ENCODE measurements at regions not wholly inside any gene's neighbourhood (a gene's known extent, or its start where the extent isn't known, plus 50 kb on each side); places are given as distances from the start of the nearest gene placed in this dataset.
"Not testable (repeated sequence)": the region's sequence is repeated elsewhere in the genome, so short reads cannot be mapped to it uniquely, and the experiment has no call there.

DNA sequence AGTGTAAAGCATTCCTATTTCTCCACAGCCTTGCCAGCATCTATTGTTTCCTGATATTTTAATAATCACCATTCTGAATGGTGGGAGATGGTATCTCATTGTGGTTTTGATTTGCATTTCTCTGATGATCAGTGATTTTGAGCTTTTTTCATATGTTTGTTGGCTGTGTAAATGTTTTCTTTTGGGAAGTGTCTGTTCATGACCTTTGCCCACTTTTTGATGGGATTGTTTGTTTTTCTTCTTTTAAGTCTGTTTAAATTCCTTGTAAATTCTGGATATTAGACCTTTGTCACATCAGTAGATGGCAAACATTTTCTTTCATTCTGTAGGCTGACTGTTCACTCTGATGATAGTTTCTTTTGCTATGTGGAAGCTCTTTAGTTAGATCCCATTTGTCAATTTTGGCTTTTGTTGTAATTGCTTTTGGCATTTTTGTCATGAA, 461.5 kb upstream of the GCFC2 start:
- DNase-seq: not testable (repeated sequence)

DNA sequence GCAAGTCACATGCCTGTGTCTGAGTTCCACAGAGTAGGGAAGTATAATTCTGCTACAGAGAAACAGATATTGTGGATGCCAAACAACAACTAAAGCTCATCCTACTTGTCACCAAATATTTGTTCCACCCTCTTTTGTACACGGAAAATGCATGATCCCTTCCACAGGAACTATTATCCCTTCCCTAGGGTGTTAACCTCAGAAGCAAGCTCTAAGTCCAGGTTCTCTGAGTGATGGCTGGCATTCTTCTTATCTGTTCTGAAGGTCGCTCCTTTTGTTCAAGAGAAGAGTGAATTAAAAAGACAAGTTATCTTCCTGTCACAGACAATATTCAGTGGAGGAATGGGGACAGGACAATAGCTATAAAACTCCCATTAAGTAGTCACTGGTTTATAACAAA, 460.1 kb upstream of the GCFC2 start:
- no peak for DNase-seq

DNA sequence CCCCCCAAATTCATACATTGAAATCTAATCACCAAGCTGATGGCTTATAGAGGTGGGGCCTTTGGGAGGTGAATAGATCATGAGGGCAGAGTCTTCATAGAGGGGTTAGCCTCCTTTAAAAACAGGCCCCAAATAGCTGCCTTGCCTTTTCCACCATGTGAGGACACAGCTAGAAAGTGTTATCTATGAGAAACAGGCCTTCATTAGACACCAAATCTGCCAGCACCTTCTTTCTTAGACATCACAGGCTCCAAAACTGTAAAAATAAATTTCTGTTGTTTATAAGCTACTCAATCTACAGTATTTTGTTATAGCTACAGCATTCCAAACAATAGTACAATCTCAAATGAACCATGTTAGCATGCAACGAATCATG, 459.3 kb upstream of the GCFC2 start:
- DNase-seq: no peak

DNA sequence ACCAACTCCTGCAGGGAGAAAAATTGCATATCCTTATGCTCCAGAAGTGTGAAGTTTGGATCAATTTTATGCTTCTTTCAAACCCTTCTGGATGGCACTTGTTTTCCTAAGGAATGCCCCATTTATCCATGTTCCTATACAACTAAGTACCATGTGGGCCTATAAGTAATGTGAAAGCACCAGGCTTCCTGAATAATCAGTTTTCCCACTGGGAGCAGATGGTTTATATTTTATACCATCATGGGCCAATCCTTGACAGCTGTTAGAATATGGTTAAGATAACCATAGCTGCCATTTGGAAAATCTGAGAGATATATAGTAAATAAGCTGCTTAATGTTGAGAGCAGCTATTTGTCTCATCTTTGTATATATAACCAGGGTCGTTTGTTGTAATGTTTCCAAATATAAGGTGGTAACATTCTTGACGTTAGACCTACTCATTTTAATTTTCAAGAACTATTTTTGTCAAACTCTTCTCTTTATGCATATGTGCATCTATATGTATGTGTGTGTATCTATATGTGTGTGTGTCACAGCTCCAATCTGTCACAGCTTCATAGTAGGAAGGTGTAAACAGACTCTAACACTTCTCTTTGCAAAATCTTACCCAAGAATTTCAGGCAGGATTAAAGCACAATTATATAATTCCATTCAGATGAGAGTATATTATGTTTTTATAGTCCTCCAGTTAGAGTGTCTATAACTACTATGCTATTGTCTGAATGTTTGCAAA, 458.7 kb upstream of the GCFC2 start:
- no peak for DNase-seq

DNA sequence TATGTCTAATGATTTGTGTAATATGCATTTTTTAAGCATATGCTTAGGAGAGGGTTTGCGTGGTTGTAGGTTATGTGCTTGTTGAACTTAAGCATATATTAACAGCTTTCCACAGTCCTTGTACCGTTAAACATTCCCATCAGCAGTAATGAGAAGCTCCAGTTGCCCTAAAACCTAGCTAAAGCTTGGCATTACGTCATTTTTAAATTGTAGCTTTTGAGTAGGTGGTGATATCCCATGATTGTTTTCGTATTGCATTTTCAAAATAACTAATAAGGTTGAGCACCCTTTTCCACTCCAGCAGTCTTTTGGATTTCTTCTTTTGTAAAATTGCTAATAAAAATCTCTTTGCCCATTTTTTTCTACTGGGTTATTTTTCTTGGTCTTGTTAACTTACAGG, 453.1 kb upstream of the GCFC2 start:
- DNase-seq: no peak

DNA sequence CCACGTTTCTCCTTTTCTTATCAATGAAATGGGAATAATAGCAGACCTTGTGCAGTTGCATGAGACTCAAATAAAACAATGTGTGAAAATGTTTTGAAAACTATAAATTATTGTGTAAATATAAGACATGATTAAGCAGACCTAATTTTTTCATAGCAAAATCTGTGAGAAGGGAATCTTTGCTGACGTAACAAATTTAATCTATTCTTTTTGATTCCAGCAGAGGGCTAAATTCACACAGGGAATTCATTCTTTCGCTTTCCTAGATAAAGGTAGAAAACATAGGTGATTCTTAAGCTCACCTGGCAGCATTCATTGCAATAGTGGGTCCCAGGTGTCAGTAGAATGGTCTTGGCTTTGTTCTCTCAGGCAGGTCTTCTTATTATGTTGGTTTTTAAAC, 450.0 kb upstream of the GCFC2 start:
- DNase-seq: no peak

DNA sequence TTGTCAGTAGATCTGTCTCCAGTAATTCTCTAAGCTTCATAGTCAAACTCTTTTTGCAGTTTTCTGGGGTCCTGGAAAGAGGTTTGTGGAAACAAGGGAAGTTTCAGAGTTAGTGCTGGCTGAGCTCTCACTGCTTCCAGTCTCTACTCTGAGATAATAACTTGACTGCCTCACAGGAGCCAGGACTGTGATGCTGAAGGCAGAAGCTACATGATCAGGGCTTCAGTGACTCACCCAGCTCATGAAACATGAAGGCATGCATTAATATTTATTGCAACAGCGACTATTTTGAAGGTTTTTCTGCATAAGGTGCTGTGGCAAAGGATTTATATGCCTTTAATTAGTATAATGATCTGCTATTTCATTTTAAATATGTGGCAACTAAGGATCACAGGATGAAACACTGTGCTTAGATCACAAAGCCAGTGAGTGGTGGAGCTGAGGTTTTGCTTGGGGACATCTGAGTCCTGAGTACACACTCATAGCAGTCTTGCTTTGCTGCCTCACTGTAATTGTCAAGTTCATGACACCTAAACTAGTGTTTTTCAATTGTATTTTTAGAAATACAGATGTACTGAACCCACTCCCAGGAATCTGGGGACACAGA, 448.4 kb upstream of the GCFC2 start:
- no peak for DNase-seq

DNA sequence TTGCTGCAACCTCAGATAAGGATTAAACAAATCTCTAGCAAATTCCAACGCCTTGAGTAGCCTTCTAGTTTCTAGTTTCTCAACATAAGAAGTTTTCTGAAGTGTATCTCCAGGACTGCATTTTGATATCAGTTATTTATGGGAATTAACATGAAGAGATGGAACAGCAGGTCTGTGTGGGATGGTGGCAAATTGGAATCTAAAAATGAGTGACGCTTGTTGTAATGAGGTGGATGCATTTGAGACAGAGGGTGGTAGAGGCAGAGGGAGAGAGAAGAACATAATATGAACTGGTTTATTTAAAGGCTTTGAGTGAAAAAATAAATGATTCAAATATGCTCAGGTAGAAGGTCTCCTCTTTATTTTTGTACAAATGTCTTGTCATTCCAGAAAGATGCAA, 446.8 kb upstream of the GCFC2 start:
- no peak for DNase-seq

DNA sequence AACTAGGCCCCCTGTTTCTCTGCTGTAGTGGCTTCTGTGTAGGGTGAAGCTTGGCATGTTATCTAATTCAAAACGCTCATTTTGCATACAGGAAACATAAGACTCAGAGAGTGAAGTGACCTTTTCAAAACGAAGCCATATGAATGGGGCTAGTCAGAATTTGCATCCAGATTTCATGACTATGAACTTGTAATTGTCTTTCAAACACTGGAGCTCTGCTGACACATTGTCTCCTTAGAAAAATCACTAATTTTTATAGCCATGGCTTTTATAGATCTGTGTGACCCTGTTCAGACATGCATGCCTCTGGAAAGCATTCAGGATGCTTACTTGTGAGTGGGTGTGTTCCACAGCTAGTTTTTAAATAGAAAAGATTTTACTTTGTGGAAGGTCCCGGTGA, 444.3 kb upstream of the GCFC2 start:
- no peak for DNase-seq

DNA sequence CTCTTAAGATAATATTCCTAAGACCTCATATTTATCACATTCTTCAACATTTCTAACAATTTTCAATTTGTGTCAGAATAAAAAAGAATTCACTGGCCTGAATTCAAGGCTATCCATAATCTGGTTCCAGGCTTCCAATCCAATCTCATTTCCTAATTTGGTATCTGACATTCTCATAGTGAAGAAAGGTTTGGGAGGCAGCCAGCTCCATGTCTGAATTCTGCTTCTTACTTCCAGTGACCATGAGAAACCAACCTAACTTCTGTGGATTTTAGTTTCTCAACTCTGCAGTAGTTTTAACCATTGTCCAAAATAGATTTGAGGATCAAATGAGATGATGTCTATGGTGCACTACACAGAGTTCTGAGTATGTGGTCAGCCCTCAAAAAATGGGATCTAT, 439.1 kb upstream of the GCFC2 start:
- DNase-seq: no peak

DNA sequence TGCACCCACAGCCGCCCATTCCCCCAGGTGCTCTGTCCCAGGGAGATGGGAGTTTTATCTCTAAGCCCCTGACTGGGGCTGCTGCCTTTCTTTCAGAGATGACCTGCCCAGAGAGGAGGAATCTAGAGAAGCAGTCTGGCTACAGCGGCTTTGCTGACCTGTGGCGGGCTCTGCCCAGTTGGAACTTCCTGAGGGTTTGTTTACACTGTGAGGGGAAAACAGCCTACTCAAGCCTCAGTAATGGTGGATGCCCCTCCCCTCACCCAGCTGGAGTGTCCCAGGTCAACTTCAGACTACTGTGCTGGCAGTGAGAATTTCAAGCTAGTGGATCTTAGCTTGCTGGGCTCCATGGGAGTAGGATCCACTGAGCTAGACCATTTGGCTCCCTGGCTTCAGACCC, 428.6 kb upstream of the GCFC2 start:
- not testable (repeated sequence) for DNase-seq

DNA sequence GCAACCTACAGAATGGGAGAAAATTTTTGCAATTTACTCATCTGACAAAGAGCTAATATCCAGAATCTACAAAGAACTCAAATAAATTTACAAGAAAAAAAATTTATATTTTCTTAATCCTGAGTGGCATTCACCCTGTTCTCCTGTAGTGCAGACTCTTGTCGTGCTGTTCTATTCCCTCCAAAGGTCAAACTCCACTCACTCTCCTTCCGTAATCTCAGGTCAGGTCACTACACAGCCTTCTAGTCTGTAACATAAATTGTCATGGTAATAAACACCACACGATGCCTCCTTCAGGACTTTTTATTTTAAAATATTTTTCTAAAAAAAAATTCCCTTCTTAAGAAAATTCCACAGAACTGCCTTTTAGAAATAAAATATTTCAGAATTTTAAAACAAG, 417.9 kb upstream of the GCFC2 start:
- DNase-seq: no peak

DNA sequence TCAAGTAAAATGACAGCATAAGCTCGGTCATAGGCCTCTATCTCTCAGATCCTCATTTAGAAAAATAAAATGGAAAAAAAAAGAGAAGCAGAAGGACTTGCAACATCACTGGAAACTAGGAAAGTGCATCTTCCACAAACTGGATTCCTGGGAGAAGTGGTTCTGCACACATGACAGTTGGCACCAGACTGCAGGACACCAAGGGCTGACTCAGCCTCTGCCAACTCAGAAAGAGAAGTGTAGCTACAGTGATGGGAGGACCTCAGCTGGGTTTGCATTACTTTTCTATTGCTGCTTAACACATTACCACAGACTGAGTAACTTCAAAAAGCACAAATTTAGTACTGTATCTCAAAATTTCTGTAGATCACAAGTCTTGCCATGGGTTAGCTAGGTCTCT, 409.5 kb upstream of the GCFC2 start:
- no peak for DNase-seq

DNA sequence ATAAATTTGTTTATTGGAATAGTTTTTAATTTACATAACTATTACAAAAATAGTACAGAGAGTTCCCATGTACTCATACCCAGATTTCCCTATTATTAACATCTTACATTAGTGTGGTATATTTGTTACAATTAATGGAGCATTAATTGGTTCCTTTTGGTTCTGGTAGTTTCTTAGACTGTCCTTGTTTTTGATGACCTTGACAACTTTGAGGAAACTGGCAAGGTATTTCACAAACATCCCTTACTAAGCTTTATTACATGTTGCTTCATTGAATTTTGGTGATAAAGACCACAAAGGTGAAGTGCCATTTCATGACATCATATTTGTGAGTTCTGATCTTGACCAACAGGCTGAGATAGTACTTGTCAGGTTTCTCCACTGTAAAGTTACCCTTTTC, 379.0 kb upstream of the GCFC2 start:
- no peak for DNase-seq

DNA sequence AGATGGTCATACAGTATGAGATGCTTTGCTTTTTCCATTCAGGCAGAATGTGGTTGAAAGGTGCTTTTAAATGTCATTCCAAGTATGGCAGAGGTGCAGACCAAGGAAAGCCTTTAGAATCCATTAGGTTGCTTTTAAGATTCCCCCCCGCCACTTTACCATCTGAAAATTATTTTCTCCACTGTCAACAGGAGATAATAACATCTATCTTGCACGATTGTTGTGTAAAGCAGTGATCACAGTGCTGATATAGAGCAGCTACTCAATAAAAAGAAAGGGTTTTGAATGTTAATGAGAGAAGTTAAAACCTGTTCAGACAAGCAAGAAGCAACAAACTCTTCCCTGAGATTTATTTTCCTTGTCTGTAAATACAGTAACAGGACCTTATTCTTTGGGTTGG, 372.5 kb upstream of the GCFC2 start:
- DNase-seq: no peak

DNA sequence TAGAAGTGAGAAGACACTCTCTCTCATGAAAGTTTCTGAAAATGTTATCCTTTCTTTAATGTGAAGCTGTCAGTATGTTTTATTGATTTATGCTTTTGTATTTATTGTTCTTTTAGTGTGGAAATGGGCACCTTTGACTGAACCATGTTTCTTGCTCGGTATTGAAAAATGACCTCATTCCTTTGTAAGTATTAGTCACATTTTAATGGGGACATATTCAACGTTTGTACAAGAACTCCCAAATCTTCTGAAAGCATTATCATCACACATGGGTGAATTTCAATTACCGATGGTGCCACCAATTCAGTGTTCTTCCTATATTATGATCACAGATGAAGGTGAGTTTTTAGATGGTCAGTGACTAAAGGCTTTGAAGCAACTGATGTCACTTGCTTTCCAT, 371.8 kb upstream of the GCFC2 start:
- no peak for DNase-seq

DNA sequence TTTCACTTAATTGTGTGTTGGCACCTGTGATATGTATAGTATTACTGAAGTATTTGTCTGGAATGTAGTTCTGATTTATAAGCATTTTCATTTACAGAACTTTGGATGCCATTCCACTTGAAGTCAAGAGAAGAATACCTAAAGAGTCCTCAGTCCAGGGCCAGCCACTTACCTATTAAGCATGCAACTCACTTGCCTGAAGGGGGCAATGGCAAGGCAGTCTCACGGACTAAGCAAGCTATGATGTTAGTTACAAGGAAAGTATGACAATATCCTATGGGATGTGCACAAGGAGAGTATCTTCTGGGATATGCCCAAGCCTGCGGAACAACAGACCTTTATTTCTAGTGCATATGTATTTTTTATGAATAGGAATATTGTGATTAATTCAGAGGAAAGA, 369.4 kb upstream of the GCFC2 start:
- DNase-seq: no peak

DNA sequence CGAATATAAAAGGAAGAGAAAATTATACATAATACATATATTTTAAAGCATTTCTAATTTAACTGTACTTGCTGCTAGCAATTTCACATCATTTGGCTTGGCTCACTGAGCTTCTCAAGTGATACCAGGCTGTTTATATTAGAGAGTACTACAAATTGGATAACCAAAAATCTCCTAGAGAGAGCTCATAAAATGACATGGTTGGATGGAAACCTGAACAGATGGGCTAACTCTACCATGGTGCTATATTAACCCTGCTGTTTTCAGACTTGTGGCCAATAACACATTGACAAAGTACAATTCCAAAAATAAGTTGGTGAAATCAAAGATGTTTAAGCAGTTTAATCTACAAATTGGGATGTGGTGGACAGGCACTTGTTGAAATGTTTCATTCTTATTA, 364.4 kb upstream of the GCFC2 start:
- no peak for DNase-seq

DNA sequence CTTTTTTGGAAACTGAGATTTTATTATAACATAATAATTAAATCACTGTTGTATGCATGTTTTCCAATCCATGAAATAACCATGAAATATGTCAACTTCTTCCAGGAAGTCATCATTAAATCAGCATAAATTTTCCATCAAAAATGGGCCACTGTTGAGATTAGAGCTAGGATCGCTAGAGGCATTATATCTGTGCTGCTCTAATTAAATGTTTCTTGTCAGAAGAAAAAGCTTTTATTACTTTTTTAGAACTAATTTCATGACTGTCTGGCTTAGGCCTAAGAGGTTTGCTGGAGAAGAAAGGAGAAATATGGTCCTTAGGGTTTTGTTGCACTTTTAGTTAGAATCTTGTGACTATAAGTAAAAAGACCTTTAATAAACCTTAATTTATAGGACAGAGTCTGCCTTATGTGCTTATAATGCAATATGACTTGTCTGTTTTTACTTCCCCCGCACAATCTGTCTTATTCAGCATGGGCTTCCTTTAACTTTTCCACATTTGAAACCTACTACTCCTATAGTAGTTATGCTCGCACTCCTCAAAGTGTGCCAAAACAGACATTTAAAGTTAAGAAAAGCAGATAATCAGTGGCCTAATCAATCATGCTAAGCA, 363.4 kb upstream of the GCFC2 start:
- DNase-seq: no peak

DNA sequence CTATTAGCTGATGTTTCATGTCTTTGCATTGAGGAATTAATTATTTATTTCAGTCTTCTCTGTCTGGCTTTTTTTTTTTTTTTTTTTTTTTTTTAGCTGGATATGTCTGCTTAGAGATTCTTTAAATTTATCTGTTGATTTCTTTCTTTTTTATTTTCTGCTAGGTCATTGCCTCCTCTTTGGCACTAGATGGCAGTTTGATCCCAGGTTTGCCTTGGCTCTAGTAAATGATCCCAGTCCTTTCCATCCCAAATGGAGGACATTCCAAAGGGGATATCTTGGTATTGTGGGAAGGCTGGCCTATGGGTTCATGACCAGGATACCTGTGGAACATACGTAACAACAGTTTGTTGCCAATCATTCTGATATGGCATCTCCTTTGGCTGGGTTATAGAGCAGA, 339.5 kb upstream of the GCFC2 start:
- DNase-seq: no peak

DNA sequence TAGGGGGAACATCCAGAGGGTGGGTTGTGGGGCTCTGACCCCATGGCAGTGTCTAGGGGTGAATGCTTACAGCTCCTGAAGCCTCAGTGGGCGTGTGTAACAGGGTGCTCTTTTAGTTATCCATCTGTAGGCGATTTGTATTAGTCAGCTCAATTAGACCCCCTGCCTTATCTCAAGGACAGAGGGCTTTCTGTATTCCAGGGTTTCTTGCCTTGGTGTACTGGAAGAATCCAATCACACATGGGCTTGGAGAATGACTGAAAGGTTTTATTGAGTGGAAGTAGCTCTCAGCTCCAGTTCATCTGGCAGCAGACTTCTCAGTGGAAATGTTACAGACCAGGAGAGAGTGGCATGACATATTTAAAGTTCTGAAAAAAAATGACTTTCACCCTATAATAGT, 334.0 kb upstream of the GCFC2 start:
- no peak for DNase-seq

DNA sequence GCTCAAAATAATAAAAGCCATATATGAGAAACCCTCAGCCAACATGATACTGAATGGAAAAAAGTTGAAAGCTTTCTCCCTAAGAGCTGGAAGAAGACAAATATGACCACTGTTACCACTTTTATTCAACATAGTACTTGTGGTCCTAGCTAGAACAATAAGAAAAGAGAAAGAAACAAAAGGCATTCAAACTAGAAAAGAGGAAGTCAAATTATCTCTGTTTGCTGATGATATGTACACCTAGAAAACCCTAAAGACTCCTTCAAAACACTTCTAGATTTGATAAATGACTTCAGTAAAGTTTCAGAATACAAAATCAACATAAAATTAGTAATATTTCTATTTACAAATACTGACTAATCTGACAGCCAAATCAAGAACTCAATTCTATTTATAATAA, 328.8 kb upstream of the GCFC2 start:
- DNase-seq: no peak

DNA sequence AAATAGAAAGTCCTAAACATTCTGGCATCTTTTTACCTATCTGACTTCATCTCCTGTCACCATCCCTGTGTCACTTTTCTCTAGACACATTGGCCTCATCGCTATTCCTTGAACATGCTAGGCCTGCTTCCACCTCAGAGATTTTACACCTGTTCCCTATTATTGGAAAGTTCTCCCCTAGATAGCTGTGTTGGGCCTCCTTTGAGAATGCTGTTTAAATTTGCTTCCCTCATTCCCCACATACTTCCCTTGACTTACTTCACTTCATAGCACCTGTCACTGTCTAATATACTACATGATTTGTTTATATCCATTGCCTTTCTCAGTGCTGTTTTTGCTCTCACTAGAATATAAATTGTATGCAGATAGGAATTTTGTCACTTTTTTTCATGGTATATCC, 317.0 kb upstream of the GCFC2 start:
- DNase-seq: peak in 1 of 3 donors; percentile 10

DNA sequence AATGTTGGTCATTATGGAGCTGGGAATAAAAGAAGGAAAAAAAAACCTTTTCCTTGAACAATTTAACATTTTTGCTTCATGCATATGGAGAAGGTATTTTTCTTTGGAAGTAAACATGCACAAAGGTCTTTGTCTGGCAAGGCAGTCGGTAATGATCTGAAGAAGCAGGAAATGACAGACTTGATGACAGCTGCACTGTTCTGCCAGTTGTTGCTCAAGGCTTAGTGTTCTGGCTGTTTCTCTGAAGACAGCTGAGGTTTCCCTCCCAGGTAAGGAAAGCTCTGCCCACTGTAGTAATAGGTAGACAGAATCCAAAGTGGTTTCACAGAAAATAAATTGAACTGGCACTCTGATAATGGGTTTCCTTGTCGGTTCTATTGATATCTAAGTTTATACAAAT, 308.4 kb upstream of the GCFC2 start:
- DNase-seq: peak; percentile 30 to 58 (median 32)
